Endothelial cell of umbilical vein (primary cell): ENCODE measurements at regions not wholly inside any gene's neighbourhood (a gene's known extent, or its start where the extent isn't known, plus 50 kb on each side); places are given as distances from the start of the nearest gene placed in this dataset.

Experiments
- BruUV-seq: library from RNA; stranded (reverse); fragments of 400-500 nt; replicated peaks from 2 replicates; lab custom pipeline; 2021; lab: Mats Ljungman, UMichigan
- CTCF ChIA-PET: fragments of 300-600, 350-600 bp; sonication (Branson Sonifier 250); formaldehyde crosslinking; loops from one replicate; lab custom pipeline; 2021; ENCODE audit warnings: antibody characterized with exemption, inconsistent platforms; lab: Charles Lee
- POLR2A ChIA-PET: fragments of 300-600, 350-600 bp; sonication (Branson Sonifier 250); formaldehyde crosslinking; loops from one replicate; lab custom pipeline; 2021; ENCODE audit warnings: antibody characterized with exemption, inconsistent platforms; lab: Charles Lee
- DNase-seq: peaks from one replicate; pipeline ENCODE4 v3.0.0-alpha.2; 2011; ENCODE audit warnings: low read depth, low spot score
- FAIRE-seq: peaks from 2 replicates; lab custom pipeline; 2011; peaks lifted over from hg19 to GRCh38; lab: Jason Lieb, UNC
- H2AFZ ChIP-seq: 2 replicates; pipeline ENCODE4 v1.6.0; 2012; ENCODE audit warnings: low read depth, low read length, control low read depth, inconsistent platforms
- H3K27ac ChIP-seq: 2 replicates; pipeline ENCODE4 v1.5.1; 2011; ENCODE audit warnings: low read depth, mild to moderate bottlenecking, control low read depth, low read length, moderate library complexity; ENCODE audit not compliant: insufficient read depth
- H3K27me3 ChIP-seq, 2 experiments: 2 replicates each; pipeline versions ENCODE4 v1.6.0 to v1.6.1; 2011; ENCODE audit warnings: low read length in 2 of 2, mixed read lengths in 1 of 2; ENCODE audit not compliant: control insufficient read depth in 2 of 2, insufficient read depth in 2 of 2
- H3K36me3 ChIP-seq, 2 experiments: 2 replicates in 1 of 2; 3 replicates in 1 of 2; pipeline ENCODE4 v1.5.1; 2011; ENCODE audit warnings: low read length in 2 of 2, mild to moderate bottlenecking in 1 of 2, moderate library complexity in 1 of 2; ENCODE audit not compliant: control insufficient read depth in 2 of 2, insufficient read depth in 2 of 2; ENCODE audit errors: extremely low read depth in 1 of 2
- H3K4me1 ChIP-seq: 3 replicates; pipeline ENCODE4 v1.5.1; 2011; ENCODE audit warnings: mild to moderate bottlenecking, low read length; ENCODE audit not compliant: control insufficient read depth, insufficient read depth; ENCODE audit errors: extremely low read depth
- H3K4me2 ChIP-seq: 2 replicates; pipeline ENCODE4 v1.6.1; 2011; ENCODE audit warnings: low read length, control low read depth, mixed read lengths; ENCODE audit not compliant: insufficient read depth
- H3K4me3 ChIP-seq, 3 experiments: fragments of 200-600 bp in 1 of 3; sonication (generic), shearing (Covaris generic) in 1 of 3; replicated peaks in 1 of 3; 2 replicates each; pipeline ENCODE4 v1.5.1; 2011 to 2016; ENCODE audit warnings: control low read depth in 3 of 3, low read length in 3 of 3, mild to moderate bottlenecking in 2 of 3, inconsistent platforms in 1 of 3, low read depth in 1 of 3, moderate library complexity in 1 of 3; ENCODE audit not compliant: insufficient read depth in 1 of 3
- H3K79me2 ChIP-seq: 2 replicates; pipeline ENCODE4 v1.6.0; 2012; ENCODE audit warnings: low read length, inconsistent platforms; ENCODE audit not compliant: control insufficient read depth, insufficient read depth
- H3K9ac ChIP-seq: replicated peaks from 2 replicates; pipeline ENCODE3; 2011; ENCODE audit warnings: low read length, control low read depth; ENCODE audit not compliant: insufficient read depth; ENCODE audit errors: extremely low read depth
- H3K9me1 ChIP-seq: replicated peaks from 3 replicates; pipeline ENCODE4 v1.6.0; 2011; ENCODE audit warnings: mild to moderate bottlenecking, low read length; ENCODE audit not compliant: control insufficient read depth, insufficient read depth; ENCODE audit errors: extremely low read depth
- H3K9me3 ChIP-seq: replicated peaks from 2 replicates; pipeline ENCODE4 v1.5.1; 2012; ENCODE audit warnings: low read length, inconsistent platforms; ENCODE audit not compliant: control insufficient read depth, insufficient read depth
- H4K20me1 ChIP-seq: replicated peaks from 2 replicates; pipeline ENCODE3; 2011; ENCODE audit warnings: mild to moderate bottlenecking, low read length; ENCODE audit not compliant: control insufficient read depth, insufficient read depth; ENCODE audit errors: extremely low read depth
- CTCF ChIP-seq, 2 donors: IDR thresholded peaks; 1 replicate in 1 of 2; 2 replicates in 1 of 2; pipeline ENCODE4 v1.5.1; 2011; ENCODE audit warnings: low read length in 2 of 2, mild to moderate bottlenecking in 2 of 2, moderate library complexity in 2 of 2, control low read depth in 1 of 2, inconsistent platforms in 1 of 2, low read depth in 1 of 2; ENCODE audit not compliant: insufficient read depth in 1 of 2; ENCODE audit errors: extremely low read depth in 1 of 2
- EZH2 ChIP-seq: IDR thresholded peaks from 2 replicates; pipeline ENCODE4 v1.6.1; 2012; ENCODE audit warnings: borderline replicate concordance, low read depth, mild to moderate bottlenecking, moderate library complexity, low read length, inconsistent platforms; ENCODE audit not compliant: severe bottlenecking
- FOS ChIP-seq: IDR thresholded peaks from 2 replicates; pipeline ENCODE4 v1.6.1; 2011; ENCODE audit warnings: mild to moderate bottlenecking, low read length, moderate library complexity, borderline replicate concordance; ENCODE audit not compliant: insufficient read depth
- GATA2 ChIP-seq: IDR thresholded peaks from 2 replicates; pipeline ENCODE4 v1.7.0; 2011; ENCODE audit warnings: low read depth, mild to moderate bottlenecking, moderate library complexity, mixed read lengths, low read length; ENCODE audit not compliant: insufficient read length, insufficient read depth
- JUN ChIP-seq: IDR thresholded peaks from 2 replicates; pipeline ENCODE4 v1.6.1; 2011; ENCODE audit warnings: borderline replicate concordance, low read depth; ENCODE audit not compliant: insufficient read length, insufficient read depth
- MYC ChIP-seq: IDR thresholded peaks from one replicate; pipeline ENCODE4 v1.6.1; 2011; ENCODE audit warnings: mild to moderate bottlenecking, low read depth, low read length
- POLR2A ChIP-seq: IDR thresholded peaks from 2 replicates; pipeline ENCODE4 v1.6.1; 2012; ENCODE audit warnings: low read depth, mild to moderate bottlenecking, control low read depth, low read length
- POLR2AphosphoS5 ChIP-seq: IDR thresholded peaks from 2 replicates; pipeline ENCODE4 v1.6.1; 2012; ENCODE audit warnings: low read depth, mild to moderate bottlenecking, control low read depth, low read length, moderate library complexity; ENCODE audit not compliant: insufficient read depth
- dilution Hi-C: fragments of 300-500 bp; cut with MboI; formaldehyde crosslinking; loops from one replicate; pipeline ENCODE4 v1.15.0; 2019; ENCODE audit warnings: low sequenced_read_pairs; ENCODE audit not compliant: extremely low pct_ligation_motif_present
- intact Hi-C: fragments of 100-400 bp; cut with micrococcal nuclease; formaldehyde crosslinking; loops from one replicate; pipeline ENCODE4 v1.10.0; 2022
- TF ChIP-seq, protein P1 (sequence below): IDR thresholded peaks from 2 replicates; pipeline ENCODE4 v1.6.1; 2011; ENCODE audit not compliant: insufficient read depth, insufficient read length

DNA sequence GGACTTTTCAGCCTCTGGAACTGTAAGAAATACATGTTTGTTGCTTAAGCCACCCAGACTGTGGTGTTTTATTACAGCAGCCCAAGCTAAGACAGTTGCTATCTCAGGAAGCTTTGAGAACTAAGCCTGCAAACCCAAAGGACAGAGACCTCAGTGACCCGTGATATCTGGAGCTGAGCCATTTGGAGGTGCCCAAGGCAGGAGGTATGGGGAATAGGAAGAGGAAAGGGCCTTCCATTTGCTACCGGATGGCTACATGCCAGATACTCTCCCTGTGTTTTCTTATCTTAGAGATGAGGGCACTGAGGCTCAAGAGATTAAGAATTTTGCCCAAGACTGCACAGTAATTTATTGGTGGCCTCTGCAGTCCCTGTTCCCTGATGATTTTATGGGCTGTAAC, 622.1 kb upstream of the CDH5 start:
- Histone ChIP-seq H3K27me3 (no peaks in the 10 kb centered on the region), H3K4me1 (no peaks in the 10 kb centered on the region), H3K4me3 (no peak overlapping the region), H3K4me2 (no peak overlapping the region), H3K9ac (no peak overlapping the region), H3K36me3 (no peaks in the 10 kb centered on the region), H3K27ac (no peak overlapping the region), H3K9me3 (no peaks in the 10 kb centered on the region), H2AFZ (no peak overlapping the region), H4K20me1 (no peaks in the 10 kb centered on the region), H3K9me1 (no peaks in the 10 kb centered on the region), H3K79me2 (no peaks in the 10 kb centered on the region)
- ChIA-PET POLR2A (no interaction called here), CTCF (no interaction called here)
- TF ChIP-seq JUN (no peak), GATA2 (no peak)
- no peak for FAIRE-seq
- BruUV-seq = no TSS peak
- intact Hi-C loops = no loop called here
- dilution Hi-C loops = no loop called here
- no peak for DNase-seq

DNA sequence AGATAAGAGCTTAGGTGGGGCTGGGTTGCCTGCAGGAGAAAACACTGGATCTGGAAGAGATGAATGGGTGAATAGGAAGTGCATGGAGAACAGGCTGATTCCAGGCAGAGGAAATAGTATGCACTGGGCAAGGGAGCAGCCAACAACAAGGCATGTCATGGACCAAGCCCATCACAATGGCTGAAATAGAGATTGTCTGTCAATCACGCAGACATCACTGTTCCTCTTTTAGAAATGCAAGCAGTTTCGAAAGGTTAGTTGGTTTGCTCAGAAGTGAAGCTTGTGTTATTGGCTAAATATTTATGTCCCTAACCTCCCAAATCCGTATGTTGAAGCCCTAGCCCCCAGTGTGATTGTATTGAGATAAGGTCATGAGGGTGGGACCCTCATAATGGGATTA, 621.7 kb upstream of the CDH11 start:
- TF ChIP-seq FOS = no peak
- TF ChIP-seq, protein P1, sequence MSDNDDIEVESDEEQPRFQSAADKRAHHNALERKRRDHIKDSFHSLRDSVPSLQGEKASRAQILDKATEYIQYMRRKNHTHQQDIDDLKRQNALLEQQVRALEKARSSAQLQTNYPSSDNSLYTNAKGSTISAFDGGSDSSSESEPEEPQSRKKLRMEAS = no peak
- no peak for TF ChIP-seq CTCF (IDR thresholded peaks at IDR 0.05; ENCODE audit: extremely low read depth in 1 of 2, insufficient read depth in 1 of 2, low read depth in 1 of 2, low read length in 2 of 2)
- TF ChIP-seq GATA2 = no peak
- no peak for TF ChIP-seq POLR2A
- no peak for TF ChIP-seq MYC
- no peak for TF ChIP-seq EZH2
- TF ChIP-seq POLR2AphosphoS5 = no peak
- TF ChIP-seq JUN = no peak
- Histone ChIP-seq H3K9me3 (no peaks in the 10 kb centered on the region), H3K4me2 (no peak overlapping the region), H3K4me3 (no peak overlapping the region), H3K79me2 (no peaks in the 10 kb centered on the region), H3K27me3 (no peaks in the 10 kb centered on the region), H3K9me1 (no peaks in the 10 kb centered on the region), H2AFZ (no peak overlapping the region), H3K4me1 (no peaks in the 10 kb centered on the region), H3K27ac (no peak overlapping the region), H3K9ac (no peak overlapping the region), H4K20me1 (no peaks in the 10 kb centered on the region), H3K36me3 (no peaks in the 10 kb centered on the region)
- BruUV-seq = no TSS peak
- dilution Hi-C loops (no loop called here), intact Hi-C loops (no loop called here)
- FAIRE-seq (no peak), DNase-seq (no peak)
- POLR2A ChIA-PET = no interaction called here
- CTCF ChIA-PET = no interaction called here
